DMS114 treated with DMSO at 0.1 percent for 48 hours (cell line): ENCODE measurements at regions not wholly inside any gene's neighbourhood (a gene's known extent, or its start where the extent isn't known, plus 50 kb on each side); places are given as distances from the start of the nearest gene placed in this dataset.

Source experiments
- DNase-seq: peaks from one replicate; lab custom pipeline; 2025; ENCODE audit not compliant: unreplicated experiment; lab: John Stamatoyannopoulos, UW

DNA sequence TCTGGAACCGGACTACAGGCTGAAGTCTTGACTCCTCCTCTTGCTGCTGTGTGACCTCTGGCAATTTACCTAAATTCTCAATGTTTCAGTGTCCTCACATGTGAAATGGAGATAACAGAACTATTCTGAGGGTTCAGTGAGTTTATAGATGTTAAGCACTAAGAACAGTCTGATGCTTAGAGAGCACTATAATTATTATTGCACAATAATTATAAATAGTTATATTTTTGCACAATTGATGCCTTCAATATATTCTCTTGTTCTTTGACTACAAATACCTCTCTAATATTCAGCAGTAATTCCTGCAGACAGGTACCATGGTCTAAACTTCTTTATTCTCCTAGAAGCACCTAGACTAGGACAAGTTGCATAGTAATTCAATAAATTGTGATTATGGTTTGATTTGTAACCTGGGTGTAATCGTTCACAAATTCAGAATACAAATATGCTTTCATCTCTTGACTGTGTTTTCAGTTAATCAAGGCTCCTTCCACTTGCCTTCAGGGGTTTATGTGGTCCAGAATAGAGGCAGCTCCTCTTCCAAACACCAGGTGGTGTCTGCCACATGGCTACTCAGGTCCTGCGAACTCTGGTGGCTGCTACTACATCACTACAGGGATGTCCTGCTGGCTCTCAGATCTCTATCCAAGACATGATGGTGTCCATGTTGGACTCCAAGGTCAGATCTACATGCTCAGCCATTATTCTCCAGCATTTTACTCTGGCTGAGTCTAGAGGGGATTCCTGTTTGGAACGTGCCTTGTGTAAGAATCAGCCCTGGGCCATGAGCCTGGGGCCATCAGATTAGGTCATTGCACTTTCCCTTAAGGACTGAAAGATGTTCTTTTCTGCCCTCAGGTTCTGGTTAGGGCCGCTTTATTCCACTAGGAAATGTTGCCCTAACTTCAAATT, 103.4 kb downstream of the QRFPR start:
- no peak for DNase-seq

DNA sequence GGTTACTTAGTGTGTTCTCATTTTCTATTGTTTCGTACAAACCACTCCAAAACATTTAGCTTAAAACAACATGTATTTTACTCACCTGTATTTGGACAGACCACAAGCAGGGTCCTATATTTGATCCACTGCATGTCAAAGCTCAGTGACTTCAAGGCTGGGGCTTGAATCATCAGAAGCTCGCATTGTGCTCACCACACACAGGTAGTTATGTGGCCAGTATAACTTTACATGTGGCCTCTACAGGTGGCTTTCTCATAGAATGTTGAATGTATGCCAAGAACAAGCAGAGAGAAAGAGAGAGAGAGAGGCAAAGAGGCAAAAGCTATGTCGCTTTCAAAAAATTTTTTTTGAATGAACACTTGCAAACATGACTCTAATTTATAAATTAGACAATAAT, 107.6 kb downstream of the QRFPR start:
- DNase-seq, result no peak

DNA sequence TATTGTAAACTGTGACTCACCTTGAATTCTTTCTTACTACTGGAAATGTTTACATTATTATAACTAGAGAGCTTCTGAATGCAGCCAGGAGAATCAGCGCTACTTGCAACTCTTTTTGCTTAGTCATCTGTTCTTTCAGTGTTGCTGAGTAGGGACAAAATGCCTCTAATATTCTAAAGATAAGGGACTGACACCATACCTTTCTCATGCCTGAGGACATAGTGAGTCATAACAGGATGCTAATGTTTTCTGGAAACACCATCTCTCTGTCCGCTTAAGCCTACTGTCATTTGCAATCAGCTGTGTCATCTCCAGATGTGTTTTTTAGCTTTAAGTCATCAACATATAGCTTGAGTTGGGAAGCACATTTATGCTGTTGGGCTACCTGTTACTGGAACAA, 108.3 kb downstream of the QRFPR start:
- no peak for DNase-seq

DNA sequence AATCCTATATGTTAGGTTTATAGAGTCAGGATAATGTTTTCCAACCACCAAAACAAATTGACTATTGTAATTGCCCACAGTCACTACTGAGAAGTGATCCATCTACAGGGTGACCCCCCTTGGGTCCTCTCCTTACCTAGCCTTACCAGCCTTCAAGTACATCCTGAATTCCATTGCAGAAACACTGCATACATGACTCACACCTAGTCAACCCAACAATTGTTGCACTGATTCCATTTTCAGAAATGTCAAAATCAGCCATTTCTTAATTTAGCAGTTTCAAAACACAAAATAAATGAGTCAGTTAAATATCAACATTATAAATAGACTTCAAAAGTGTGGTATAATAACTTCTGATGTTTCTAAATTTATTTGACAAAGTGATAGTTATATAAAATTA, 106.3 kb upstream of the TNIP3 start:
- no peak for DNase-seq

DNA sequence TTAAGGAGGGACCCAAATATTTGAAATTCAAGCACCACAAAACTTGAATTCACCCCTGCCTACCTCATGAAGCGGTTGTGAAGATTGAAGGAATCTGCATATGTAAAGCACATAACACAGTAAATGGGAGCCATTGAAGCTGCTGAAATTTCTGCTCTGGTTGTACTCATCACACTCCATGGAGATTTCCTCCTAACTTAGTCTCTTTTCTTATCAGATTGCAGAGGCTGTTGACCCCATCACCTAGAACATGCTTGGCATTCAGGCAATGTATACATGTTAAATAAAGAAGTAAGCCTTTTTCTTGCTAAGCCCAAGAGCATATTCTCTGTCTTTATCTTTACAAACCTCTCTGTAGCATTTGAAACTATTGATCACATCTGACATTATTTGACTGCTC, 104.9 kb upstream of the TNIP3 start:
- no peak for DNase-seq

DNA sequence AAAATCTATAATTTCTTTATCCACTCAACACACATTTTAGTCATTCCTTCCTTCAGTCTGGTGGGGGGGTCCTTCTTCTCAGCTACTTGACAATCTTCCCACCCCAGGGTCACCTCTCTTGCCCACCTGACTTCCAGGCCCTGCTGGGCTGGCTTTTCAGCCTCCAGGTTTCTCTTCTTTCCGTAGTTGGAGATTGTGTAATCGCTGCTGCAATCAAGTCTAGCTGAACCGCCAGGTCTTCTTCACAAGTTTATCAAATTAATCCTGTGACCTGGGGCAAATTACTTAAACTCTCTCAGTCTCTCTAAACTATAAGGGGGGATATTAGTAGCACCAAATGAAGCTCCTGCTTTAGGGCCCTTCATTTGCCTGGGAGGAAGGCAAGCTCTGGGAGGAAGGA, 102.9 kb upstream of the TNIP3 start:
- DNase-seq, result no peak

DNA sequence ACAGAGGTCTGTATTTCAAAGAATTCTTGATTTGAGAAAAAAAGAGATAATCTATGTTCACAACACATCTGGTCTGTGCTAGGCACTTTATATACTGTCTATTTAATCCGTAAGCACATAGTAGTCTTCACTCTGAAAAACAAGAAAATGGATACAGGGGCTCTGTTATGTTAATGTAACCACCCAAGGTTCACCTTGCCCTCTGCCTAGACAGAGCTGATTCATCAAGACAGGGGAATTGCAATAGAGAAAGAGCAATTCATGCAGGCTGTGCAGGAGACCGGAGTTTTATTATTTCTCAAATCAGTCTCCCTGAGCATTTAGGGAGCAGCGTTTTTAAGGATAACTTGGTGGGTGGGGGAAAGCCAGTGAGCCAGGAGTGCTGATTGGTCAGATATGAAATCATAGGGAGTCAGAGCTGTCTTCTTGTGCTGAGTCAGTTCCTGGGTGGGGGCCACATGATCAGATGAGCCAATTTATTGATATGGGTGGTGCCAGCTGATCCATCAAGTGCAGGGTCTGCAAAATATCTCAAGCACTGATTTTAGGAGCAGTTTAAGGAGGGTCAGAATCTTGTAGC, 92.9 kb upstream of the TNIP3 start:
- no peak for DNase-seq

DNA sequence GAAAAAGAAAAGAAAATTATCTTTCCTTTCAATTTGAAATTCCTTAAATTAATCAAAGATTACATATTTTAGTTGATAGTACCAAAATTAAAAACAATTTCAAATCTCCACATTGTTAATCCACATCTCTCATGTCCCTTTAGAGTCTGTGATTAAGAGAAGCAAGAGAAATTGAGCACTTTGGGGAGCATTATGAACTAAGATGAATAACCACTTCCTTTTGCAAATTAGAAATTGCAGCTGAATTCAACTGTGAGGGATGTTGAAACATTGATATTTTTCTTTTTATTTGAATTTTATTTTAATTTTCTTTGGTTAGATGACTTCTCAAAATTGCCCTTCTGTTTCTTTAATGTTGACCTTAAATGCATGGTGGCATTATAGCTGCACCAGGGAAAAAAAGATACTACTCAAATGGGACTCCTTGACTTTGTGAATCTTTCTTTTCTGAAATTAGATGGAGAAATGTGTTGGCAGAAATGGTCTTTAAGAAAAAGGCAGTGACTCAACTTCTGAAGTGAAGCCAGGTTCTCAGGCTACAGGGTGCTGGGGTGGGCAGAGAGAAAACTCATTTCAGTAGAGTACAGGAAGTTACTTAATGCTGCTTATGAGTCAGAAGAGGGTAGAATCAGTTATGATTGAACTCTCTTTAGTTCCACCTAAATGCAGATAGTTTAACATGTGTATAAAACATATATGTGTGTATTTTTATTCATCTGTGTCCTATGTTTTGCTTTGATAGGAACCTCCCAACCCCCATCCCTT, 92.0 kb upstream of the TNIP3 start:
- no peak for DNase-seq

DNA sequence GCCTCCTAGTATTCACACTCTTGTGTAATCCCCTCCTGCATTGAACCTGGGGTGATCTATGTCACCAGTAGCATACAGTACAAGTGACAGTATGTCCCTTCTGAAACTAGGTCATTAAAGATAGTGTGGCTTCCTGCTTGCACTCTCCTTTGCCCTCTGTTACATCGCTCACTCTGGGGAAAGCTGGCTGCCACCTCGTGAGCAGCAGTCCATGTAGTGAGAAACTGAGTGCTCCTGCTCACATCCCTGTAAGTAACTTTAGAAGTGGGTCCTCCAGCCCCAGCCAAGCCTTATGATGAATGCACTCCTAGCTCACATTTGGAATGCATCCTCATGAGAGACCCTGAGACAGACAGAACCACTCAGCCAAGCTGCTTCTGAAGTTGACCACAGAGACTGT, 89.8 kb upstream of the TNIP3 start:
- DNase-seq, result no peak

DNA sequence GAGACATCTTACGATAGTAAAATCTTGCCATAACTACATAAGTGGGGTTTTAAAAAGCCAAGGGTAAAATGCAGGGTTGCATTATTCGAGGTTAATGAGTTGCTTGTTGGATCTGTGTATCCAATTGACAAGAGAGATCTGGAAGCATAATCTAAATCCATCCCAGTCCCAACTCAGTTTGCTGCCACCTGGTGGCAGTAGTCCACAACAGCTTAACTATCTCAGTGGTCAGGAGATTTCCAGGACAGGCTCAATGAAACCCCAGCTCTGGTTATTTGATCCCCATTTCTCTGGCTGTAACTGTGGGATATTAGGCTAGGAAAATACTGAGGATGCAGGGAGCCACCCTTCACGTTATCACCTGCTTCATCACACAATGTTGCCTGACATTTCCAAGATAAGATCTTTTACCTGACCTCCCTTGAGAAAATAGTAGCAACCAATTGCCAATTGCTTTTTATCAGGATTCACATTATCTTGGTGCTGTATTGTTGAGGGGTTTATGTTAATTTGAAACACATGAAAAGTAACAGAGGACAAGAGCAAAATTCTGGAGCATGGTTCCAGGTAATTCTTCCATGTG, 88.2 kb upstream of the TNIP3 start:
- peak; percentile 14 for DNase-seq

DNA sequence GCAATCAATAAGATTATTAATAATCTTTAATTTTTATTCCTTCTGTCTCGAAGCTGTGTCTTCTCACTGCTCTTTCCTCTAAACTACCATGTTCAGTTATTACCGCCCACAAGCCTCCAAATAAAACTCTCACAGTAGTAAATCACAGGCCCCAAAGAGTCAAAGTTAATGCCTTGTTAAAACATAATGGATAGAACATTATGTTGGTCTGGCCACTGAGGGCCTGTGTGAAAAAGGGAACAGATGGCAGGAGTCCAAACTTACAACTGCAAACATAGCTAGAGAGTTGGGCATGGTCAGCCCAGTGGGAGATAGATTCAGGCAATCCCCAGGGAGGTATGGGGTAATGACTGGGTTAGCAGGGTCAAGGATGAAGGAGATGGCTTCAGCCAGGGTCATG, 84.6 kb upstream of the TNIP3 start:
- no peak for DNase-seq

DNA sequence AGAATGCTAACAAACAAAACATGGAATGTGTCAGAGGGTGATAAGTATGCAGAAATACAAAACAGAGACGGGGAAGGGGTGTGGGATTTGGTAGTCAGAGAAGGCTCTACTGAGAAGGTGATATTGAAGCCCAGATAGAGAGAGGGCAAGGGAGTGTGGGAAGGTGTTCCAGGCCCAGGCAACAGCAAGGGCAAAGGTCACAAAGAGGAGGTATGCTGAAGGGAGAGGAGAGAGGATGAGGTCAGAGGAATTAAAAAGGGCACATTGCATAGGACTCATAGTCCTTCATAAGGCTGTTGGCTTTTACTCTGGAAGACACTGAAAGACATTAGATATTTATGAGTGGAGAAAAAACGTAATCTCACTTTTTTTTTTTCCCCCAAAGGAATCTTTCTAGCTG, 82.6 kb upstream of the TNIP3 start:
- no peak for DNase-seq

DNA sequence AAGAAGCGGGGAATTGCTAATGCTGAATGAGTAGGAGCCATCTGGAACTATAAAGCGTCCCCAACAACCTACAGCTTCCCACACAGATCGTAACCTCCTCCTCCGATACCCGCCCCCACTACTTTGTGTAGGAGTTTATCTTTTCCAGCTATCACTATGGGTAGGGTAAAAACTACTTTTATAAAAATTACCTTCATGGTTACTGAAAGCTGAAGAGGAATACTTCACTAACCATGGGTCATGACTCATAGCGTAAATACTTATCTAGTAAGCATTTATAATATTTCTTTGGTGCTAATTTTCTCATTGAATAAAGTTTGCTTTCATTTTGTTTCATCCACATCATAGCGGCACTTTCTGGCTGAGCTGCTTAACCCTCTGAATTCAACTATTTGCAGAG, 79.4 kb upstream of the TNIP3 start:
- DNase-seq, result no peak

DNA sequence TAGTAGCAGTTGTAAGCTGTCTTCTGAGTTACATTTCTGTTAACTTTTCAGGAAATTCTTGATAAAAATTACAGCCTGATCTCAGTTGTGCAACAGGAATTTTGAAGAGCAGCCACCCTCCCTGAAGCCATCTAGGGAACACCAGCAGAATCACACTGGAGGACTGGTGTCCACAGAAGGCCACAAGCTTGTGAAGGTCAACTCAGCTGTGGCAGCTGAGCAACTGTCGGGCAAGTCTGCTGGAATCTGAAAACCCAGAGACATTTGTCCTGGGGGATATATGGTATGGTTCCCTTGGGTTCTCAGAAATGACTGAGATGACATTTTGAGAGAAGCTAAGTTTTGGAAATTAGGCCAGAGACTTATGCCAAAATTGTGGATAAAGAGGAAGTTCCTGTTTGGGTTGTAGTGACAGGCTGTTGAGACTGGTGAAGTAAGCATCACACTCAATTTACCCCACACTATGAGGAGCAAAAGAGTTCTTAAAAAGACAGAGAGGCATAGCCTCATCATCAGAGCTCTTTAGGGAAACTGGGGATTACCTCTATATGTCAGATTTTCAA, 78.1 kb upstream of the TNIP3 start:
- no peak for DNase-seq

DNA sequence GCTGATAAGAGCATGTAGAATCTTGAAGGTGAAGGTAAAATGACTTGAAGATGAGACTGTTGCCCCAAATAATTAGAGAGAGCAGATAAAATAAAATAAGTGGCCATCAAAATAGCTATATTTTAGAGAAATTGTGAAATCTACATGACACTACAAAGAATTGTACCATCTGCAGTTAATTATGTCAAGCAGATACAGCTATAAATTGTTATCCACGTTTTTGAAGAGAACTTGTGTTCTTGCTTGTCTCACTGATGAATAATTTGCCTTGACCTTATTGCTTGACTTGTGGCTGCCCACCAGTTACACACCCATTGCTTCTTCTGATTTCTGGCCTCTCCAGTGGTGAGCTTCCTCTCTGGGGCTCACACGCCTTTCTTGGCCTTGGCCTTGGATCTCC, 75.8 kb upstream of the TNIP3 start:
- no peak for DNase-seq

DNA sequence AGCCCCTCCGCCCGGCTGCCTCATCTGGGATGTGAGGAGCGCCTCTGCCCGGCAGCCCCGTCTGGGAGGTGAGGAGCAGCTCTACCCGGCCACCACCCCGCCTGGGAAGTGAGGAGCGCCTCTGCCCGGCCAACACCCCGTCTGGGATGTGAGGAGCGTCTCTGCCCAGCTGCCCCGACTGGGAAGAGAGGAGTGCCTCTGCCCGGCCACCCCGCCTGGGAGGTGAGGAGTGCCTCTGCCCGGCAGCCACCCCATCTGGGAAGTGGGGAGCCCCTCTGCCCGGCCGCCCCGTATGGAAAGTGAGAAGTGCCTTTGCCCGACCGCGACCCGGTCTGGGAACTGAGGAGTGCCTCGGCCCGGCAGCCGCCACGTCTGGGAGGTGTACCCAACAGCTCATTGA, 74.3 kb upstream of the TNIP3 start:
- DNase-seq, result no peak

DNA sequence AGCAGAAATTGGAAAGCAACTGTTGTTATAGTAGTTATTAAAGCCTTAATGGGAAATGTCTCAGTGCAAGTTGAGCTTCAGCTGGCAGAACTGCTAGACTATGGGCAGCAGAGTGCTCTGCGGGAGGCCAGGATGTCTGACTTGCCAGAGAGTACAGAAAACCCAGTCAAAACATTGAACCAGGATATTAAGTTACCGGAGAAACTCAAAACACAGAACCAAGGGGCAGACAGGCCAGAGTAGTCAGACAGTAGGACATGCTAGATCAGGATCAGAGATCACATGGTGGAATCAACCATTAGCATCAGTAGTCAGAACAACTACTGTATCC, 72.9 kb upstream of the TNIP3 start:
- no peak for DNase-seq

DNA sequence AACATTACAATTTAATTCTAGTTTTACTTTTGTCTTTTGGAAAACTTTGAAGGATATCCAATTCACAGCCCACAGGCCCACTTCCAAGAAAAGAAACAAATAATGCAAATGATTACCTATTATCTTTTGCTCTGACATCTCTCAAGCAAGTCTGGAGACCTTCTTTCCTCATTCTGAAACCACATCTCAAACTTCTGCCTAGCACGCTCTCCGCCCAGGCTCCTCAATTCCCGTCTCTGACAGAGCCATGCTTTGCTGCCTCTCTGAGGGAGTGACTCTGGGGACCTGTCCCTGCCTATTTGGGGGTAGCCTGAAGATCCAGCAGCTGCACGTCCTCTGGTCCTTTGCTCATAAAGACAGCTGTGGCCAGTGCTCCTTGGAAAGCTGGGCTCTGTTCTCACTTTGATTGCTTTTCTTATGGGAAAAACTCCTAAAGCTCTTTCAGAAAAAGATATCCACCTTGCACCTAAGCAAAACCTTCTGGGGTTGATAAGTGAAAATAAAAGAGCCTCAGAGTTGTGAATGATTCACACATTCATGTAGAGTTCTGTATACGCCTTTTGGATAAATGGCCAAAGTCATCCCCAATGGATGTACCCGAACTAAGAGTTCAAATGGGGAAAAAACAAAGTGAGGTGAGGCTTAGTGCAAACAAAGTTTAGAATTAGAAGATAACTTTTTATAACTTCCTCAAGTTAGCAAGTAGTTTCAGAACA, 72.4 kb upstream of the TNIP3 start:
- no peak for DNase-seq

DNA sequence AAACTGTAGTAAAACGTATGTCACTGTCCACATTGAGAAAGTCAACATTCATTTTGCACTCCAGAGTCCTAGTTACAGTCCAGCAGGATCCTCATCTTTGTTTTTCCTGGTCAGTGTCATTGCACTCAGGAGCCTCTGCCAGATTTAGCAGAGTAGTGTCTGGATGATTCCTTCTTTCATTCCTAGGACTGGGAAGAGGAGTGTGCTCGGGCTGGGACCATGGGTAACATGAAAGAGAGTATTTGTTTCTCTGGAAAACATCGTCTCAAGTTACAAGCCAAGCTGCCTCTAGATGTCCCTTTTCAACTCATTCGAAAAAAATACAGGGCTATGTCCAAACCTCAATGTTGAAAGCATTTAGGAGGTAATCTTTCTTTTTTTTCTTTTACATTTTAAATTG, 69.9 kb upstream of the TNIP3 start:
- no peak for DNase-seq

DNA sequence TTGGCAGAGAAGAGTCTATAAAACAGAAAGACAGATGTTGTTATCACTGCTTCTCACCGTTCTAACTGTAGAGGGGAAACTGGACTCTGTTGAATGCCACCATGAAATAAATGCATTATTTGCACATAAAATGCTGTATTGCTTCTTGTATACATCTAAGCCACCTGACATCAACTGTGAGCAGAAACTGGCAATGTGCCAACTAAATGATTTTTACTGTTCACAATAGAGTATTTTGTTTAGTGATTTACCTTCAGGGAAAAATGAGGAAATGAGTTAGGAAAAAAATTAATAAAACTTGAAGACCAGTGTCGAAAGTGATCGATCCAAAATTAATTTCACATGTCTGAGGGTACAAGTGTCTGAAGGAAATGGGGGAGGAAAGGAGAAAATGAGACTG, 65.9 kb upstream of the TNIP3 start:
- DNase-seq, result no peak

DNA sequence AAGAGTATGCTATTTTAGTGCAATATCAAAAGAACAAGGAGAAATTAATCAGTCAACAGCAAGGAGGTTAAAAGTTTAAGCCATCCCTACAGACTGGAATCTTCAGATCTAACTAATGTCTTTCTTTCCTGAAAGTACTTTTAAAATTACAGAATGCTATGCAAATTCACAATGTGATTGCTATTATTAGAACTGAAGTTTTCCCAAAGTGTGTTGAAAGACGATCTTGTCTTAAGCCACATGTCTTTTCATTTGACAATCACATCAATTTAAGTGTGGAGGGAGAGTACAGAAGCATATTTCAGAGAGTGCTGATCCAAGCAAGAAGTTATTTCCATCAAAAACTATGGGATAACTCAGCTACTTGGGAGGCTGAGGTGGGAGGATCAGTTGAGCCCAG, 64.7 kb upstream of the TNIP3 start:
- no peak for DNase-seq
